DMS53 (cell line): ENCODE measurements at regions not wholly inside any gene's neighbourhood (a gene's known extent, or its start where the extent isn't known, plus 50 kb on each side); places are given as distances from the start of the nearest gene placed in this dataset.
"Not testable (repeated sequence)": the region's sequence is repeated elsewhere in the genome, so short reads cannot be mapped to it uniquely, and the experiment has no call there.

Source experiments
- DNase-seq: peaks from one replicate; lab custom pipeline; 2025; lab: John Stamatoyannopoulos, UW

GRCh38 chr21:15119486-15119885, 54.7 kb upstream of the NRIP1 start:
- no peak for DNase-seq

- no peak for DNase-seq
These were observed 56.4 kb upstream of the NRIP1 start for GRCh38 chr21:15121097-15121654.

DNA sequence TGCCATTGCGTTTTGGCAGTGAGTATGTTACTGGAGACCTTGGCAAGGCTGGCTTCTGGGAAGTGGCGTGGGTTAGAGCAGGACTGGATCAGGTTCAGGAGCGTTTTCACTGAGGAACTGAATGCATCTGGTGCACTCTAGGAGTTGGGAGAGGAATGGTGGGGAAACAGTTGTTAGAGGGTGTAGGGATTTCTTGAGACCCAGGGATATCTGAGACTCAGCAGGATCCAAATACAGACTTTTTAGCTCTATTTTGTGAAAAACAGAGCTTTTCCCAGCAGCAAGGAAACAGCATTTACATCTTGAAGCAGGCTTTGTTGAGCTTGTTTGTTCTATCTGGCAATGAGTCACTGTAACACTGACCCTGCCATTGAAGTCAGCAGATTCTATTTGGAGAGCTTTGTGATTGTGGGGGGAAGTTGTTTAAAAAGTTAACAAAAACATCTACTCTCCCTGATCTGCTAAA, 56.9 kb upstream of the NRIP1 start:
- DNase-seq, result peak; percentile 79

- DNase-seq, result peak; percentile 72
These were observed 57.4 kb upstream of the NRIP1 start for GRCh38 chr21:15122241-15122640.

GRCh38 chr21:15124731-15125130, 59.9 kb upstream of the NRIP1 start:
- no peak for DNase-seq

- no peak for DNase-seq
These were observed 62.1 kb upstream of the NRIP1 start for GRCh38 chr21:15126948-15127347.

DNA sequence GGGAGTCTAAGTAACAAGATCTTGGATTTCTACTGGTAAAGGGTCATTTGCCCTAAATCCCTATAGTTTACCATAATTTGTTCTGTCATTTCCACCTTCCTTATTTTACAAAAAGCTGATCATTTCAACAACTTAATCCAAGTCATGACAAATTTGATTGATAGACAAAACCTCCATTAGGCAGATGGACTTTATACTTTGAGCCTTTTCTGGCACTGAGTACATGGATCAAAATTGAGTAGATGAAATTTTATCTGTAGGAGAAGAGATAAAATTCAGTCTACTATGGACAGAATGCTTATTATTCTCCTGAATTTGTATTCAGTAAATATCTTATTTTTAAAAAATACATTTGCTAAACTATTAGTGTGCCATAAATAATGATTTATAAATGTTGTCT, 62.6 kb upstream of the NRIP1 start:
- DNase-seq, result no peak

GRCh38 chr21:15128267-15128666, 63.5 kb upstream of the NRIP1 start:
- DNase-seq, result no peak

DNA sequence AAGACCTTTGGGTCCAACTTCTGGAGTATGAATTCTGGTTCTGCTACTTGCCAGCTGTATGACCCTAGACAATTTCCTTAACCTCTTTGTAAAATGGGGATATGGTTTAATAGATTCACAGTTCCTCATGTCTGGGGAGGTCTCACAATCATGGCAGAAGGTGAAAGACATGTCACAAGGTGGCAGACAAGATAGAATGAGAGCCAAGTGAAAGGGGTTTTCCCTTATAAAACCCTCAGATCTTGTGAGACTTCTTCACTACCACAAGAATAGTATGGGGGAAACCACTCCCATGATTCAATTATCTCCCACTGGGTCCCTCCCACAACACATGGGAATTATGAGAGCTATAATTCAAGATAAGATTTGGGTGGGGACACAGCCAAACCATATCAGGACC, 63.9 kb upstream of the NRIP1 start:
- DNase-seq, result not testable (repeated sequence)

- DNase-seq, result no peak
These were observed 65.5 kb upstream of the NRIP1 start for GRCh38 chr21:15130326-15130725.

DNA sequence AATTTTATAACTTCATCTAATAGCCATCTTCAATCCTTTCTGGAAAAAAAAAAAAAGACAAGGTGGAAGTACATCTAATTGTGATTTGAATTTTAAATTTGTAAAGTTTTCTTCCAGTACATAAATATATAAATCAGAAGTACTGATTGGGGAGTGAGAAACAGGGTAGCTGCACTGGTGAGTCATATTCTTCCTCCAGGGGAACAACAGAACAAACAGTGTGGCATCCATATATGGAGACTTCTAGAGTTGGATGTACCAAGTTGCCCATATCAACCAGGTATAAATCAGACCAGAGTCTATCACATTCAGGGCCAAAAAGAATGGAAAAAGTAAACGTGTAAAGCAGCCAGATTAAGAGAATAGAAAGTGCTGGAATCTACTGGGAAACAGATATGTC, 66.0 kb upstream of the NRIP1 start:
- no peak for DNase-seq

DNA sequence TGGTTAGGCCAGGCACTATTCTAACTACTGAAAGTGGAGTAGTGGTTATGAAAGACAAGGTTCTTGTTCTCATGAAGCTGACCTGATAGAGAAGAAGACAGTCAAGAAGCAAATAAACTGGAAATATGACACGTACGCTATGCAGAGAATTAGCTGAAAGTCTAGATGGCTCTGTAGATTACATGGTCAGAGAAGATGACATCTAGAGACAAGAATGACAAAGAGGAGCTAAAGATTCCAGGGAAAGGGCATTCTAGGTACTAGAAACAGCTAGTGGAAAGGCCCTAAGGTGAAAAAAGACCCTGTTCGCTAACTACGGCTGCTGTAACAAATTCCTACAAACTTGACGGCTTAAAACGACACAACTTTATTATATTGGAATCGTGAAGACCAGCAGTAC, 68.0 kb upstream of the NRIP1 start:
- no peak for DNase-seq

GRCh38 chr21:15134701-15135470, 70.1 kb upstream of the NRIP1 start:
- no peak for DNase-seq

DNA sequence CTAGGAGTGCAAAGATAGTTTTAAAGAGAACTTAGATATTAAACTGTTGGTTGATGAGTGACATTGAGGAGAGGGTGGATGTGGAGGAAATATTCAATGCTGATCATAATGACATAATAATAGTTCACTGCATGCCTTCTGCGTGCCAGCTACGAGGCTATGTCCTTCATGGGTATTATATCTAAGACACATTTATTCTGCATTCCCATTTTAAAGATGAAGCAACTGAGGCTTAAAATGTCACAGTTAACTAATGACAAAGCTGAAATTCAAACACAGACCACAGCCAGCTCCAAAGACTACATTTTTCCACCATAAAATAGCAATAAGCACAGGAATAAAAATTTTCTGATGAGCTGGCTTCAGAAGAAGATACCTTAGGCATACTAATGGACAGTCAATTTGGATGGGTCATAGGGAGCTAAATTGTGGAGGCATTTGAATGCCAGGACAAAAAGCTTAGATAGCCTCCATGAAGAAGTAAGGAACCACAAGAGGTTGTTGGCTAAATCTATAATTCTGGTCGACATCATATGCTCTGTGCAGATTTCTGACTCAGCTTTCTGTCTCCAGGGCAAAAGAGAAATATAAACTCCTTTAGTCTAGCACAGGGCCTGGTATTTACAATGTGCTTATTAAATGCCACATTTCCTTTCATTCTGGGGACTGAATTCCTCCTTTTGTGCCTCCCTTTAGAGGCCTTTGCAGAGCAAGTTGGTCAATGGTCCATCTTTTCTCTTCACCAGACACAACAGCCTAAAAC, 71.2 kb upstream of the NRIP1 start:
- no peak for DNase-seq

GRCh38 chr21:15138490-15138889, 73.7 kb upstream of the NRIP1 start:
- peak; percentile 77 for DNase-seq

DNA sequence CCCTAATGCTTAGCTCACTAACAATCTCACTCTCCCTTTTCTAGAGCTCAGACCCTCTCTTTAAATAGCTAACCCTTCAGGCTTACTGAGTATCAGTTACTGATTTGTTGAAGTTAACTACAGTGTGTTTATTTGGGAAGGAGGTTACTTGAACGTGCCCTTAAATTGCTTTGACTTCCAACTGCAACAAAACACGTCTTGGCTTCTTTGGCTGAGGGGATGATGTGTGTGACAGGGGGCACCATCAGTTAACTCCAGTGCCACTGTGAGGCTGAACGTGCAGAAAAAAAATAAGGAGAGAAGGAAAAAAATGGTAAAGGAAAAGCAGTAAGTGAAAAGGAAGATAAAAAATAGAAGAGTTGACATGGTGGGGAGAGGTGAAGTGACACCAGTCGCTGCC, 75.1 kb upstream of the NRIP1 start:
- DNase-seq, result peak; percentile 47

DNA sequence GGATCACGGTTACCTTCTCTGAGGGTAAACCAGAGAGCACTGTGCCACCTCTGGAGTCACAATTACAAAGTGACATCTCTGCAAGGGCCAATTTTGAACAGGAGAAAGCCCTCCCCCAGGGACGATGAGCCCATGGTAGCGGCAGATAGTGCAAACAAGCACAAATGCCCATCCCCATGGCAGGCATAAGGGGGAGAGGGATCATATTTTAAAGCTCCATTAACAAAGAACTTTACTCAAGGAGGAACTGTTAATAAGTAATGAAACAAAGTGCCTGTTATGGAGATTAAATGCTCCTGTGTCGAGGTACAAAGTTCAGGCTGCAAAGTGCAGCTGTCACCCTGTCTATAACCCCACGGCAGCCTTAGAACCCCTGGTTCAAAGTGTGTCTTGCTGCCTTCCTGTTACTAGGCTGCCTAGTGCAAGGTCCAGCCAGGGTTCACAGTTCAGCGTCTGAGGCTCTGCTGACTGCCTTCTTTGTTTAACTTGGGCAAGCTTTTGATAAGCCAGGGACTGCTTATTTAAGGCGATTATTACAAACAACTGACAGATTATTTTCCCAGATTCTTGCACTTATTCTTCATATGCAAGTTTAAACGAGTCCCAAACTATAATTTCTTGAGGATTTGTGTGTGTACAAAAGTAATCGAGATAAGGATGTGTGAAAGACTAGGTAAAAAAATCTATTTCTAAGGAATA, 75.7 kb upstream of the NRIP1 start:
- DNase-seq, result peak; percentile 90

- DNase-seq, result peak; percentile 68
These were observed 76.6 kb upstream of the NRIP1 start for GRCh38 chr21:15141261-15141970.

- DNase-seq, result no peak
These were observed 79.2 kb upstream of the NRIP1 start for GRCh38 chr21:15144026-15144425.

- no peak for DNase-seq
These were observed 83.6 kb upstream of the NRIP1 start for GRCh38 chr21:15148437-15148836.

DNA sequence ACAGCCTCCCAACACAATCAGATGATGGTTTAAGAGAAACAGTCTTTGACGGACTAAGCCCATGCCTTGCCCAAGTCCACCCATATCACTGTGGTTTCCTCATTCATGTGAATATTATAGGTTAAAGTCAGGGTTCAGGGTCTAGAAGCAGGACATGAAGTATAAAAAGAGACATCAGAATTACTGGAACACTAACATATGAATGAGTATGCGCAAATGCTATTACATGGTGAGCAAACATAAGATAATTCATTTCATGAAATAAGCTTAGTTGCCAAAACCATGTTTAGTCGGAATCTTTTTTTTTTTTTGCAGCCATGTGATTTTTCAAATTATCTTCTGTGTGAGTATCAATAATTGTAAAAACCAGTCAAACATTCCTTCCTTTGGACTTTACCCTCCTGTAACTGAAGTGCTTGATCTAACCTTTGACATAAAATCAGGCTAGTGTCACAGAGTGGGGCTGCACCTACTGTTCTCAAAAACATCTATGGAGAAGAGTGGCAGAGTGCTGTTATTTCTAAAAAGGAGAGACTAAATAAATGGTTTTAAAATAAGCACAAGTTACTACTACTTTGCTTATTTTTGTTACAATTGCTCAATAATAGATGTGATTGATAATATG, 84.9 kb upstream of the NRIP1 start:
- DNase-seq, result no peak
